ENCODE measurements at regions not wholly inside any gene's neighbourhood (a gene's known extent, or its start where the extent isn't known, plus 50 kb on each side); places are given as distances from the start of the nearest gene placed in this dataset.
A peak's percentile ranks its signal among the peaks of the same experiment; 100 is the strongest.

DNA sequence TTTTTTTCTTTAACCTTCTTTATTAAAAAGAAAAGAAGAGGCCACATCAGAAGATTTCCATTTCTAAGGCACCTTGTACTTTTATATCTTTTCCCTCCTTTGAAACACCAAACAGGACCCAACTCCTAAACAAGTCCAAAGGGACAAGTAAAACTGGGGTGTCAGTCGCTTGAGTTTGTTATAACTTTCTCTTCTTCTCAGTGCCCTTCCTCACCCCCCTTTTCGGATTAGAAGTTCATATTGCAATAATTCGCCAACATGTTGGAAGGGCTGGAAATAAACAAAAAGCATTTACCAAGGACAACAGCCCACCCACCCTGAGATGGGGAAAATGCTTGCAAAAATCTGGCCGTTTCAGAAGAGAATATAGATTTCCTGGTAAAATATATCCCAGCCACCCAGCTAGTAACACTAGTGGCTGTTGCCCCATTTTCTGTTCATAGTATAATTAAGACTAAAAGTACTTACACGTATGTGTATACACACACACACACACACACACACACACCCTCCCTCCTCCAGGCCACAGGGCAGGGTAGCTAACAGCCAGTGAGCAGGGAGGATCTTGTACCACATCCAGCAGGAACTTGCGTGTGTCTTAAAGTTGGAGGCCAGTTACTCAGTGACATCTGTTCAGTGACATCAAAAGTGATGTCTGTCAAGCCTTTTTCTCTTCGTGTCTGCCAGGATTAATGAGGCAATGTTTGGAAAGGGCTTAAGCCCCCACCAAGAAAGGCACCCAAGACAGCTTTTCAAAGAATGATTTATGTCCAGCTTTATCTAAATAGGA, 149.1 kb upstream of the KLF4 start:
- Histone ChIP-seq H3K36me3 (ENCODE audit: control insufficient read depth in 4 of 4, insufficient read depth in 4 of 4, low read length in 3 of 4) (no peaks in the 10 kb centered on the region), H3K4me3 (ENCODE audit: control insufficient read depth in 1 of 7, extremely low read depth in 1 of 7, insufficient read depth in 4 of 7, low read depth in 2 of 7, low read length in 6 of 7) (peak overlapping the region in 5 of 7 experiments; percentile 22 to 82 (median 71)), H3K27me3 (replicated peaks in 2 of 5; ENCODE audit: control insufficient read depth in 4 of 5, insufficient read depth in 5 of 5, low read length in 4 of 5) (no peaks in the 10 kb centered on the region), H3K9me3 (ENCODE audit: control extremely low read depth in 1 of 5, control insufficient read depth in 4 of 5, insufficient read depth in 2 of 5, low read depth in 1 of 5, low read length in 4 of 5) (no peaks in the 10 kb centered on the region), H3K27ac (ENCODE audit: insufficient read depth in 1 of 2, low read depth in 1 of 2, low read length in 2 of 2, poor library complexity in 1 of 2, severe bottlenecking in 2 of 2) (no peak overlapping the region), H3K4me1 (ENCODE audit: control extremely low read depth in 1 of 4, control insufficient read depth in 4 of 4, insufficient read depth in 4 of 4, low read length in 3 of 4) (peaks cover 13 to 52% (median 37%) of the 10 kb centered on the region in 4 experiments)
- ChIA-PET POLR2A (interaction anchor here (0.6 to 1.2 kb wide), 3 partner anchors 83 to 237 kb away, joined by 3 read pairs; no protein-coding TSS in a partner anchor), CTCF (interaction anchor here (0.9 to 1.5 kb wide), 2 partner anchors 9 to 155 kb away, joined by 3 read pairs; no protein-coding TSS in a partner anchor)
- DNase-seq = peak; percentile 31 to 86 (median 79)
- WGBS (ENCODE audit: insufficient coverage) = 46% methylated on average over 2 of the region's 7 CpGs

DNA sequence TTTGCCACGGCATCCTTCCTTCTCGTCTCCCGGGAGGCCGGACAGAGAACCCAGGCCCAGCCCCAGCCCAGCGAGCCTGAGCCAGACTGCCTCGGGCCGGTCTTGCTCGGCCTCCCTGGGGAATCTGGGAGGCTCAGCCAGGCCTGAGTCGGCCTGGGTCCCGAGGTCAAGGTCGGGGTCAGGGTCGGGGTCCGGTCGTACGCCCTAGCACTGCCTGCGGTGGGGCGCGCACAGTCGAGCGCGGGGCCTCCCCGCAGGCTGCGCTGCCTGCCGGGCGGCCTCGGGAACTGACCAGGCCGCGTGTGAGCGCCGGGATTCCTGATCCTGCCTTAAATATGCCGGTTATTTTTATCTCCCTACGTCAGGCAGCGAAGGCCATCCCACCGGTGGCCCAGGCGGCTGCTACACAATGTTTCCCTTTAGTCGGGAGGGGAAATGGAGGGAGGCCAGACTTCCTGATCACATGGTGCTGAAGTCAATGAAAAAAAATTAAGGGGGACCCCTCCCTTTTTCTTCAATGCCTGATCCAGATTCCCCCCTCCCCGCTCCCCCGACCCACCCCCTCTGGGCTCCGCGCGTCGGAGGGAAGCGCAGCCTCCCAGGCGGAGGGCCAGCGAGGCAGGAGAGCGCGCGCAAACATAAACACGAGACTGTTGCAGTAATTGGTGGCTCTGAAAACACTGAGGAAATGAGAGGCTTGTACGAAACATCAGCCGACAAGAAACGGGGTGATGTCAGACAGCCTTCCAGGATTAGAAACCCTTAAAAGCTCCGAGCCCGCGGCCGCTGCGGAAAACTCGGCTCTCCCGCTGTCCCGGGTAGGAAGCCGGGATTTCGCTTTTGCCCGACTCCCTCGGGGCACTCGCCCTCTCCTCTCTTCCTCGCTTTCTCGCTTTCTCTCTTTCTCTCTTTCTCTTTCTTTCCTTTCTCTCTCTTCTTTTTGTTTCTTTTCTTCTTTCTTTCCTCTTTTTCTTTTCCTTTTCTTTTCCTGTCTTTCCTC, 148.2 kb upstream of the KLF4 start:
- ChIA-PET POLR2A (no interaction called here), CTCF (interaction anchor here (1.5 kb wide), 1 partner anchor 10 kb away, joined by 3 read pairs; no protein-coding TSS in a partner anchor)
- Histone ChIP-seq H3K4me3 (ENCODE audit: control insufficient read depth in 1 of 7, extremely low read depth in 1 of 7, insufficient read depth in 4 of 7, low read depth in 2 of 7, low read length in 6 of 7) (peak overlapping the region; percentile 52 to 82 (median 71)), H3K27ac (ENCODE audit: insufficient read depth in 1 of 2, low read depth in 1 of 2, low read length in 2 of 2, poor library complexity in 1 of 2, severe bottlenecking in 2 of 2) (peak overlapping the region in 1 of 2 experiments; percentile 69), H3K9me3 (ENCODE audit: control extremely low read depth in 1 of 5, control insufficient read depth in 4 of 5, insufficient read depth in 2 of 5, low read depth in 1 of 5, low read length in 4 of 5) (no peaks in the 10 kb centered on the region), H3K36me3 (ENCODE audit: control insufficient read depth in 4 of 4, insufficient read depth in 4 of 4, low read length in 3 of 4) (no peaks in the 10 kb centered on the region), H3K27me3 (replicated peaks in 2 of 5; ENCODE audit: control insufficient read depth in 4 of 5, insufficient read depth in 5 of 5, low read length in 4 of 5) (no peaks in the 10 kb centered on the region), H3K4me1 (ENCODE audit: control extremely low read depth in 1 of 4, control insufficient read depth in 4 of 4, insufficient read depth in 4 of 4, low read length in 3 of 4) (peaks cover 13 to 52% (median 37%) of the 10 kb centered on the region in 4 experiments)
- peak; percentile 78 to 92 (median 91) for DNase-seq
- WGBS (ENCODE audit: insufficient coverage) = 6% methylated on average over 59 of the region's 67 CpGs

DNA sequence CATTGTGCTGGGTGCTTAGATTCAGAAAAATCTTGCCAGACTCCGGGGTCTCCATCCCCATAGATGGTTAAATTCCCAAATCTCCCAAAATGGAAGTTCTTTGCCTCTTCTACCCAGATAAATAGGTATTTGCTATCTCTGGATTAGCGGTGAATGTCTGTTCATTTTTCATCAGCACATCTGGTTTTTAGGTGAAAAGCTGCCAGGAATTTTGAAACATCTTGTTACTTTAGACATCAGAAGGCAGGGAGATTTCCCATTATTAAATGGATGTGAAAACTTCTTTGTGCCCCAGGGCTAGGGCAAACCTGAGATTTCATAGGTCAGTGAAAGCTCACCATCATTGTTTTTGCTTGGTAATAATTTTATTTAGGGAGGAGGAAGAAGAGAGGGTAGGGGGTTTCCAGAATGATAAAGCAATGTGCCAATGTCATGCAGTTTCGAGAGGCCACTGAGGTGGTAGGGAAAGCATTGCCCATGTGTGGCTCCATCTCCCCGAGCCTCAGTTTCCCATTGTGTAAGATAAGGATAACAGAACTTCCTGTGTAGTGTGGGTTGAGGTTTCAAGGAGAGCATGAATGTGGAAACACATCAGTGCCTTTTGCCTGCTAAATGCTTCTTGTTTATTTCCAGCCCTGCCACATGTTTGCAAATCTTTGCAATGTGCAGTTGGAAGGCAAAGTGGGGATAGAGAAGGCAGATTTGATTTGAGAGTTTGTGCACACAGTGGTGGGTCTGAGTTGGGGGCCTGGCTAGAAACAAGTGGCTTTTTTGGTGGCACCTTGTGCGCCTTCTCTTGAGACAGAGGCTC, 147.2 kb upstream of the KLF4 start:
- CTCF ChIA-PET = no interaction called here
- Histone ChIP-seq H3K4me1 (ENCODE audit: control extremely low read depth in 1 of 4, control insufficient read depth in 4 of 4, insufficient read depth in 4 of 4, low read length in 3 of 4) (peaks cover 13 to 52% (median 37%) of the 10 kb centered on the region in 4 experiments), H3K9me3 (ENCODE audit: control extremely low read depth in 1 of 5, control insufficient read depth in 4 of 5, insufficient read depth in 2 of 5, low read depth in 1 of 5, low read length in 4 of 5) (no peaks in the 10 kb centered on the region), H3K27ac (ENCODE audit: insufficient read depth in 1 of 2, low read depth in 1 of 2, low read length in 2 of 2, poor library complexity in 1 of 2, severe bottlenecking in 2 of 2) (no peak overlapping the region), H3K36me3 (ENCODE audit: control insufficient read depth in 4 of 4, insufficient read depth in 4 of 4, low read length in 3 of 4) (no peaks in the 10 kb centered on the region), H3K4me3 (ENCODE audit: control insufficient read depth in 1 of 7, extremely low read depth in 1 of 7, insufficient read depth in 4 of 7, low read depth in 2 of 7, low read length in 6 of 7) (peak overlapping the region in 3 of 7 experiments; percentile 30 to 82 (median 71)), H3K27me3 (replicated peaks in 2 of 5; ENCODE audit: control insufficient read depth in 4 of 5, insufficient read depth in 5 of 5, low read length in 4 of 5) (no peaks in the 10 kb centered on the region)
- DNase-seq = peak in 2 of 3 donors; percentile 59 to 62
- POLR2A ChIA-PET = no interaction called here
- WGBS (ENCODE audit: insufficient coverage) = 38% methylated on average over 3 of the region's 5 CpGs

DNA sequence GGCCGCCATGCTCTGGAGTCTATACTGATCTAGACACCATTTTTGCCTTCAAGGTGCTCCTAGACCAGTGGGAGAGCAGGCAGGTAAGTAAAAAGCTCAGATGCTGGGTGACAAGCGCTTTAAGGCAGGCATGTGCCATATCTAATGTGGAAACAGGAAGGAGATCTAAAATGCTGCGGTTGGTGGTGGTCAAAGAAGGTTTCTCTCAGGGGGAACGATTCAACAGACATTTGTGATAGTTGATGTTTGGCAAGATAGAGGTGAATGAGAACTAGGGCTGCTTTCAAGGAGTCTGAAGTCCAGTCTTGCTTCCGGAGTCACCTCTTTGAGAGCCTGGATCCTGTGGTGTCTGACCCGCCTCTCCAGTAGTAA, 146.2 kb upstream of the KLF4 start:
- no peak overlapping the region for H3K27ac ChIP-seq (ENCODE audit: insufficient read depth in 1 of 2, low read depth in 1 of 2, low read length in 2 of 2, poor library complexity in 1 of 2, severe bottlenecking in 2 of 2)
- peak; percentile 34 to 84 (median 77) for DNase-seq
- no peak overlapping the region for H3K4me3 ChIP-seq (ENCODE audit: control insufficient read depth in 1 of 7, extremely low read depth in 1 of 7, insufficient read depth in 4 of 7, low read depth in 2 of 7, low read length in 6 of 7)
- peaks cover 13 to 52% (median 37%) of the 10 kb centered on the region in 4 experiments for H3K4me1 ChIP-seq (ENCODE audit: control extremely low read depth in 1 of 4, control insufficient read depth in 4 of 4, insufficient read depth in 4 of 4, low read length in 3 of 4)
- POLR2A ChIA-PET = interaction anchor here (0.6 kb wide), 1 partner anchor 95 kb away, joined by 5 read pairs; no protein-coding TSS in a partner anchor
- no peaks in the 10 kb centered on the region for H3K9me3 ChIP-seq (ENCODE audit: control extremely low read depth in 1 of 5, control insufficient read depth in 4 of 5, insufficient read depth in 2 of 5, low read depth in 1 of 5, low read length in 4 of 5)
- CTCF ChIA-PET = no interaction called here
- no peaks in the 10 kb centered on the region for H3K36me3 ChIP-seq (ENCODE audit: control insufficient read depth in 4 of 4, insufficient read depth in 4 of 4, low read length in 3 of 4)
- H3K27me3 ChIP-seq (replicated peaks in 2 of 5; ENCODE audit: control insufficient read depth in 4 of 5, insufficient read depth in 5 of 5, low read length in 4 of 5) = no peaks in the 10 kb centered on the region
- WGBS (ENCODE audit: insufficient coverage) = 64% methylated on average over 4 of the region's 6 CpGs

DNA sequence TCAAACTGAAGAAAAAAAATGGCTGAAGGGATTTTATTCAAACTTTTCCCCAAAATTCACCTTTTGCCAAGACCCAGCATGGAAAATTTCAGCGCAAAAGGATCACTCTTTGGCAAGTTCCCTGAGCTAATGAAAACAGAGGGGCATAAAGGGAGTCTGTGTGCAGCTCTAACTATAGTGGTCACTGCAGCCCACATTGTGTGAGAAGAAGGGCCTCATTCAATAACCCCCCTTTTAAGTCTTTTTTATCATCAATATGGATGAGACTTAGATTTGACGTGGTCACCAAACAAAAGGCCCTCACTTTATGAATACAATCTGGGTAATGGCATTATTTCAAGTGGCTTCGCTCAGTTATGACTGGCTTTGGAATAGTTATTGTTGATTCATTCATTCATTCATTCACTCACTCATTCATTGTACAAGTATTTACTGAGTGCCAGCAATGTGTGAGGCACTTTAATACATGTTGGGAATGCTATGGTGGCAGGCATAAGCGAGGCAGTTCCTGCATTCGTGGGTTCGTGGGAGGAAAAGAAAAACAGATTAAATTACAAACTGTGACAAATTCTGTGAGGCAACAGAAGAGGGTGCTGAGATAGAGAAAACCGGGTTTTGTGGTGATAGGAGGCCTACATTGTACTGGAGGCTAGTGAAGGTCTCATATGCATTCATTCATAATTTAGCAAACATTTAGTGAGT, 145.7 kb upstream of the KLF4 start:
- DNase-seq = no peak
- no peak overlapping the region for H3K27ac ChIP-seq (ENCODE audit: insufficient read depth in 1 of 2, low read depth in 1 of 2, low read length in 2 of 2, poor library complexity in 1 of 2, severe bottlenecking in 2 of 2)
- POLR2A ChIA-PET = interaction anchor here (0.6 kb wide), 1 partner anchor 94 kb away, joined by 5 read pairs; no protein-coding TSS in a partner anchor
- no peak overlapping the region for H3K4me3 ChIP-seq (ENCODE audit: control insufficient read depth in 1 of 7, extremely low read depth in 1 of 7, insufficient read depth in 4 of 7, low read depth in 2 of 7, low read length in 6 of 7)
- CTCF ChIA-PET = interaction anchor here (1.1 to 1.8 kb wide), 2 partner anchors 10 to 13 kb away, joined by 3 to 5 read pairs; no protein-coding TSS in a partner anchor
- no peaks in the 10 kb centered on the region for H3K9me3 ChIP-seq (ENCODE audit: control extremely low read depth in 1 of 5, control insufficient read depth in 4 of 5, insufficient read depth in 2 of 5, low read depth in 1 of 5, low read length in 4 of 5)
- H3K4me1 ChIP-seq (ENCODE audit: control extremely low read depth in 1 of 4, control insufficient read depth in 4 of 4, insufficient read depth in 4 of 4, low read length in 3 of 4) = peaks cover 13 to 52% (median 37%) of the 10 kb centered on the region in 4 experiments
- H3K27me3 ChIP-seq (replicated peaks in 2 of 5; ENCODE audit: control insufficient read depth in 4 of 5, insufficient read depth in 5 of 5, low read length in 4 of 5) = no peaks in the 10 kb centered on the region
- 71% methylated on average over 2 of the region's 7 CpGs for WGBS (ENCODE audit: insufficient coverage)
- H3K36me3 ChIP-seq (ENCODE audit: control insufficient read depth in 4 of 4, insufficient read depth in 4 of 4, low read length in 3 of 4) = no peaks in the 10 kb centered on the region

DNA sequence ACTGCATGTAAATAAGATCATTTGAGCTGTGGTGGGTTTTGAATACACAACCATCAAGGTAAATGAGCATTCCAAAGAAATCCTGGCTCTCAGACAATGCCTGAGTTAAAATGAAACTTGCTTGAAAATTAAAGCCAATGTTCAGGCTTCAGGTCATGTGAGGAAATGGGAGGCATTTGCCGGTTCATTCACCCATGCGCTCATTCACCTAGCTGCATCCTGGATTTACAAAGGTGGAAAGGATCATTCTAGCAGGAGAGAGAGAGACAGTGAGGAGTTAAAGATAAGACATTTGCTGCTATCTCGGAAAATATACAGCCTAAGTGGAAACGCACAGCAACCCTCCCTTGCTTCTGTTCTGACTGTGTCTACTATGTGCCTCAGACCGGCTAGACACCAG, 143.8 kb upstream of the KLF4 start:
- Histone ChIP-seq H3K36me3 (ENCODE audit: control insufficient read depth in 4 of 4, insufficient read depth in 4 of 4, low read length in 3 of 4) (no peaks in the 10 kb centered on the region), H3K27ac (ENCODE audit: insufficient read depth in 1 of 2, low read depth in 1 of 2, low read length in 2 of 2, poor library complexity in 1 of 2, severe bottlenecking in 2 of 2) (no peak overlapping the region), H3K4me1 (ENCODE audit: control extremely low read depth in 1 of 4, control insufficient read depth in 4 of 4, insufficient read depth in 4 of 4, low read length in 3 of 4) (peaks cover 10 to 36% (median 26%) of the 10 kb centered on the region in 4 experiments), H3K27me3 (replicated peaks in 2 of 5; ENCODE audit: control insufficient read depth in 4 of 5, insufficient read depth in 5 of 5, low read length in 4 of 5) (peaks cover 0 to 2% (median 0%) of the 10 kb centered on the region in 5 experiments), H3K4me3 (ENCODE audit: control insufficient read depth in 1 of 7, extremely low read depth in 1 of 7, insufficient read depth in 4 of 7, low read depth in 2 of 7, low read length in 6 of 7) (no peak overlapping the region), H3K9me3 (ENCODE audit: control extremely low read depth in 1 of 5, control insufficient read depth in 4 of 5, insufficient read depth in 2 of 5, low read depth in 1 of 5, low read length in 4 of 5) (no peaks in the 10 kb centered on the region)
- POLR2A ChIA-PET = no interaction called here
- whole genome bisulfite sequencing (ENCODE audit: insufficient coverage) = 97% methylated on average over 5 of the region's 5 CpGs
- DNase-seq = no peak
- CTCF ChIA-PET = interaction anchor here (1.8 kb wide), 1 partner anchor 12 kb away, joined by 5 read pairs; no protein-coding TSS in a partner anchor

Data from common myeloid progenitor, CD34-positive (primary cell).